ENCODE measurements at regions not wholly inside any gene's neighbourhood (a gene's known extent, or its start where the extent isn't known, plus 50 kb on each side); places are given as distances from the start of the nearest gene placed in this dataset.

GRCh38 chr12:13692332-13692731 is 289.1 kb downstream of the GRIN2B start (continued):
- TF ChIP-seq ATF3 (IDR thresholded peaks at IDR 0.05) (no peak), CBX3 (IDR thresholded peaks at IDR 0.05; ENCODE audit: low read depth) (no peak), MAX (IDR thresholded peaks at IDR 0.05) (no peak), ELF1 (IDR thresholded peaks at IDR 0.05; ENCODE audit: borderline replicate concordance, low read depth) (no peak)

- BruUV-seq (replicated peaks): no TSS peak
- ChIA-PET CTCF (no interaction called here), RAD21 (ENCODE audit: low non-redundant PET in 1 of 2, low total read pairs in 2 of 2, uncharacterized antibody in 2 of 2, unreplicated experiment in 2 of 2) (no interaction called here), POLR2A (no interaction called here)
- Histone ChIP-seq H3K27ac (ENCODE audit: low read depth, low read length) (no peak overlapping the region), H3K4me3 (replicated peaks in 1 of 2; ENCODE audit: low read depth in 1 of 2, low read length in 2 of 2) (no peak overlapping the region), H3K4me2 (ENCODE audit: low read length) (no peak overlapping the region), H4K20me1 (ENCODE audit: insufficient read depth) (no peaks in the 10 kb centered on the region), H2AFZ (ENCODE audit: low read depth, low read length, poor library complexity, severe bottlenecking) (no peak overlapping the region), H3K36me3 (ENCODE audit: control insufficient read depth in 1 of 2, insufficient read depth in 2 of 2, low read length in 2 of 2) (no peaks in the 10 kb centered on the region), H3K27me3 (ENCODE audit: insufficient read depth, low read length) (no peaks in the 10 kb centered on the region), H3K9ac (ENCODE audit: low read length) (no peak overlapping the region), H3K9me2 (ENCODE audit: insufficient read depth) (no peaks in the 10 kb centered on the region), H3K9me3 (ENCODE audit: control insufficient read depth in 1 of 2, insufficient read depth in 1 of 2, low read depth in 1 of 2, low read length in 2 of 2) (no peaks in the 10 kb centered on the region), H3K4me1 (ENCODE audit: control insufficient read depth in 1 of 2, insufficient read depth in 2 of 2, low read length in 2 of 2) (peaks cover 0 to 2% of the 10 kb centered on the region in 2 experiments; a peak in 1 of 4 replicates), H3K79me2 (ENCODE audit: insufficient read depth, low read length) (no peaks in the 10 kb centered on the region)
- DNase-seq (ENCODE audit: low read depth, low spot score) (no peak), ATAC-seq (no peak)
- intact Hi-C loops (cut with micrococcal nuclease): no loop called here
- TF ChIP-seq MAX (IDR thresholded peaks at IDR 0.05): no peak
- TF ChIP-seq ZFX (IDR thresholded peaks at IDR 0.05): no peak
- TF ChIP-seq EZH2 (IDR thresholded peaks at IDR 0.05): no peak
- no peak for TF ChIP-seq CTCF (IDR thresholded peaks at IDR 0.05 in 2 of 3, conservative IDR thresholded peaks at IDR 0.05 in 1 of 3; ENCODE audit: borderline replicate concordance in 1 of 3, insufficient read depth in 1 of 3, low read depth in 2 of 3, low read length in 2 of 3)
- TF ChIP-seq ZBTB33 (IDR thresholded peaks at IDR 0.05; ENCODE audit: extremely low read depth, insufficient replicate concordance, low read length): no peak
- no peak for TF ChIP-seq REST (IDR thresholded peaks at IDR 0.05; ENCODE audit: low read depth)
- no peak for TF ChIP-seq ZNF274 (IDR thresholded peaks at IDR 0.05; ENCODE audit: low read depth, low read length)
- TF ChIP-seq YY1 (IDR thresholded peaks at IDR 0.05; ENCODE audit: extremely low read depth, insufficient replicate concordance, low read depth, low read length): no peak
- TF ChIP-seq EZH2phosphoT487 (IDR thresholded peaks at IDR 0.05; ENCODE audit: borderline replicate concordance): no peak
- TF ChIP-seq TCF7L2 (IDR thresholded peaks at IDR 0.05; ENCODE audit: borderline replicate concordance, extremely low read depth, insufficient read depth, insufficient read length): no peak
- TF ChIP-seq ELF1 (IDR thresholded peaks at IDR 0.05; ENCODE audit: borderline replicate concordance, low read depth): no peak
- TF ChIP-seq SP1 (IDR thresholded peaks at IDR 0.05; ENCODE audit: low read depth): no peak
- no peak for TF ChIP-seq FOSL1 (IDR thresholded peaks at IDR 0.05; ENCODE audit: low read depth)
- TF ChIP-seq JUND (IDR thresholded peaks at IDR 0.05): no peak
Measured at GRCh38 chr12:13691598-13691997, 289.8 kb downstream of the GRIN2B start.

Measured in HCT116 (cell line).